Endothelial cell of umbilical vein (primary cell): ENCODE measurements at regions not wholly inside any gene's neighbourhood (a gene's known extent, or its start where the extent isn't known, plus 50 kb on each side); places are given as distances from the start of the nearest gene placed in this dataset.

Source experiments
- EZH2 ChIP-seq: IDR thresholded peaks from 2 replicates; pipeline ENCODE4 v1.6.1; 2012; ENCODE audit warnings: borderline replicate concordance, low read depth, mild to moderate bottlenecking, moderate library complexity, low read length, inconsistent platforms; ENCODE audit not compliant: severe bottlenecking
- FOS ChIP-seq: IDR thresholded peaks from 2 replicates; pipeline ENCODE4 v1.6.1; 2011; ENCODE audit warnings: mild to moderate bottlenecking, low read length, moderate library complexity, borderline replicate concordance; ENCODE audit not compliant: insufficient read depth
- GATA2 ChIP-seq: IDR thresholded peaks from 2 replicates; pipeline ENCODE4 v1.7.0; 2011; ENCODE audit warnings: low read depth, mild to moderate bottlenecking, moderate library complexity, mixed read lengths, low read length; ENCODE audit not compliant: insufficient read length, insufficient read depth
- JUN ChIP-seq: IDR thresholded peaks from 2 replicates; pipeline ENCODE4 v1.6.1; 2011; ENCODE audit warnings: borderline replicate concordance, low read depth; ENCODE audit not compliant: insufficient read length, insufficient read depth
- MYC ChIP-seq: IDR thresholded peaks from one replicate; pipeline ENCODE4 v1.6.1; 2011; ENCODE audit warnings: mild to moderate bottlenecking, low read depth, low read length
- POLR2A ChIP-seq: IDR thresholded peaks from 2 replicates; pipeline ENCODE4 v1.6.1; 2012; ENCODE audit warnings: low read depth, mild to moderate bottlenecking, control low read depth, low read length
- POLR2AphosphoS5 ChIP-seq: IDR thresholded peaks from 2 replicates; pipeline ENCODE4 v1.6.1; 2012; ENCODE audit warnings: low read depth, mild to moderate bottlenecking, control low read depth, low read length, moderate library complexity; ENCODE audit not compliant: insufficient read depth
- TF ChIP-seq, protein P1 (sequence below), 2 donors: IDR thresholded peaks; 1 replicate in 1 of 2; 2 replicates in 1 of 2; pipeline ENCODE4 v1.5.1; 2011; ENCODE audit warnings: low read length in 2 of 2, mild to moderate bottlenecking in 2 of 2, moderate library complexity in 2 of 2, control low read depth in 1 of 2, inconsistent platforms in 1 of 2, low read depth in 1 of 2; ENCODE audit not compliant: insufficient read depth in 1 of 2; ENCODE audit errors: extremely low read depth in 1 of 2

DNA sequence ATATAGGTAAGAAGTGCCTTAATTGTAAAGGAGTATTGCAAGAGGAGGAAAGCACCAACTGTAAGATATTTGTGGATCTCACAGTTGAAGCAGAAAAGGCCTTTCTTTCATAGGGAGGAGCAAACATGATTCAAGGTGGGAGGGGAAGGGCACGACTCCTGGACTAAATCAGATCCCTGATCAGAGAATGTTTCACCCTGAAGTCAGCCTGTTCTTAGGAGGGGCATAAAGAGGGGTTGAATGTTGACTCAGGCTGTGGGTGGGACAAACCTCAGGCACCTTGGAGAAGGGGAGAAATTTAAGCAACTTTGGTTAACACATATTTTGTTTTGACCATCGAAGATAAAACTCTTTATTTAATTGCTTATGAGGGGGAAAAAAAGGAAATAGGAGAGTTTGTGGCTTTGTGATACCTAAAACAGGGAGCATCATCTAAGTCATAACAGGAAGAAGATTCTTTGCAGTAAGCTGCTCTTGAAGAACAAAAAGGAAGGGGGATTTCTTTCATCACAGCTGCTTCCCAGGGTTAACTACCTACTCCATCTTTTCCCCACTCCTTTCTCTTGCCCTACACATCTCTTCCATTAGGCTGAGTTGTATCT is 158.6 kb upstream of the ZNF267 start:
- TF ChIP-seq POLR2AphosphoS5, result no peak
- TF ChIP-seq, protein P1, sequence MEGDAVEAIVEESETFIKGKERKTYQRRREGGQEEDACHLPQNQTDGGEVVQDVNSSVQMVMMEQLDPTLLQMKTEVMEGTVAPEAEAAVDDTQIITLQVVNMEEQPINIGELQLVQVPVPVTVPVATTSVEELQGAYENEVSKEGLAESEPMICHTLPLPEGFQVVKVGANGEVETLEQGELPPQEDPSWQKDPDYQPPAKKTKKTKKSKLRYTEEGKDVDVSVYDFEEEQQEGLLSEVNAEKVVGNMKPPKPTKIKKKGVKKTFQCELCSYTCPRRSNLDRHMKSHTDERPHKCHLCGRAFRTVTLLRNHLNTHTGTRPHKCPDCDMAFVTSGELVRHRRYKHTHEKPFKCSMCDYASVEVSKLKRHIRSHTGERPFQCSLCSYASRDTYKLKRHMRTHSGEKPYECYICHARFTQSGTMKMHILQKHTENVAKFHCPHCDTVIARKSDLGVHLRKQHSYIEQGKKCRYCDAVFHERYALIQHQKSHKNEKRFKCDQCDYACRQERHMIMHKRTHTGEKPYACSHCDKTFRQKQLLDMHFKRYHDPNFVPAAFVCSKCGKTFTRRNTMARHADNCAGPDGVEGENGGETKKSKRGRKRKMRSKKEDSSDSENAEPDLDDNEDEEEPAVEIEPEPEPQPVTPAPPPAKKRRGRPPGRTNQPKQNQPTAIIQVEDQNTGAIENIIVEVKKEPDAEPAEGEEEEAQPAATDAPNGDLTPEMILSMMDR (IDR thresholded peaks at IDR 0.05; ENCODE audit: extremely low read depth in 1 of 2, insufficient read depth in 1 of 2, low read depth in 1 of 2, low read length in 2 of 2), result no peak
- TF ChIP-seq JUN, result no peak
- no peak for TF ChIP-seq POLR2A
- no peak for TF ChIP-seq EZH2
- TF ChIP-seq MYC, result no peak
- no peak for TF ChIP-seq GATA2
- no peak for TF ChIP-seq FOS
